K562 (cell line): ENCODE measurements at regions not wholly inside any gene's neighbourhood (a gene's known extent, or its start where the extent isn't known, plus 50 kb on each side); places are given as distances from the start of the nearest gene placed in this dataset.

Experiments
- BRD9 ChIP-seq: fragments of 450-650 bp; IDR thresholded peaks from 2 replicates; pipeline ENCODE4 v1.6.1; 2018; ENCODE audit warnings: low read depth; ENCODE audit not compliant: partially characterized antibody
- CHD1 ChIP-seq: fragments of 200-600 bp; sonication (generic); IDR thresholded peaks from one replicate; pipeline ENCODE4 v1.6.1; 2012; ENCODE audit warnings: mild to moderate bottlenecking, moderate library complexity, low read length, inconsistent platforms
- FOXA1 ChIP-seq: fragments of 450-650 bp; IDR thresholded peaks from 2 replicates; pipeline ENCODE4 v1.6.1; 2016; ENCODE audit warnings: mild to moderate bottlenecking, borderline replicate concordance
- MGA ChIP-seq: fragments of 450-650 bp; IDR thresholded peaks from 2 replicates; pipeline ENCODE4 v1.6.1; 2016; ENCODE audit warnings: mild to moderate bottlenecking, moderate library complexity
- PURB ChIP-seq: sonication (generic); formaldehyde crosslinking; IDR thresholded peaks from 2 replicates; pipeline ENCODE4 v1.9.0; 2021; ENCODE audit warnings: low read depth, mild to moderate bottlenecking, missing genetic modification reagents
- TCF7 ChIP-seq: sonication (generic); IDR thresholded peaks from 2 replicates; pipeline ENCODE4 v1.6.1; 2016; ENCODE audit warnings: antibody characterized with exemption, borderline replicate concordance
- ZBTB17 ChIP-seq: fragments of 450-650 bp; formaldehyde crosslinking; IDR thresholded peaks from 2 replicates; pipeline ENCODE4 v1.4.0; 2020; ENCODE audit warnings: mild to moderate bottlenecking
- ZBTB7A ChIP-seq: IDR thresholded peaks from 2 replicates; pipeline ENCODE4 v1.6.1; 2011; ENCODE audit warnings: low read depth, mild to moderate bottlenecking, low read length, moderate library complexity, borderline replicate concordance; ENCODE audit not compliant: control insufficient read depth
- ZNF282 ChIP-seq: sonication (generic); formaldehyde crosslinking; IDR thresholded peaks from 2 replicates; pipeline ENCODE4 v1.8.1; 2023; ENCODE audit warnings: missing genetic modification reagents
- ZNF655 ChIP-seq: fragments of 250-450 bp; sonication (Bioruptor Pico); IDR thresholded peaks from 2 replicates; pipeline ENCODE4 v1.5.0; 2021
- TF ChIP-seq, protein P1 (sequence below): fragments of 250-450 bp; sonication (Bioruptor Pico); IDR thresholded peaks from 2 replicates; pipeline ENCODE4 v1.8.0; 2022; ENCODE audit warnings: inconsistent platforms, mild to moderate bottlenecking, moderate library complexity, borderline replicate concordance

- TF ChIP-seq MGA = no peak
- no peak for TF ChIP-seq PURB
- TF ChIP-seq TCF7 = no peak
- no peak for TF ChIP-seq CHD1
- TF ChIP-seq, protein P1, sequence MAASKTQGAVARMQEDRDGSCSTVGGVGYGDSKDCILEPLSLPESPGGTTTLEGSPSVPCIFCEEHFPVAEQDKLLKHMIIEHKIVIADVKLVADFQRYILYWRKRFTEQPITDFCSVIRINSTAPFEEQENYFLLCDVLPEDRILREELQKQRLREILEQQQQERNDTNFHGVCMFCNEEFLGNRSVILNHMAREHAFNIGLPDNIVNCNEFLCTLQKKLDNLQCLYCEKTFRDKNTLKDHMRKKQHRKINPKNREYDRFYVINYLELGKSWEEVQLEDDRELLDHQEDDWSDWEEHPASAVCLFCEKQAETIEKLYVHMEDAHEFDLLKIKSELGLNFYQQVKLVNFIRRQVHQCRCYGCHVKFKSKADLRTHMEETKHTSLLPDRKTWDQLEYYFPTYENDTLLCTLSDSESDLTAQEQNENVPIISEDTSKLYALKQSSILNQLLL (CRISPR knock-in tag) = no peak
- TF ChIP-seq BRD9 = no peak
- TF ChIP-seq ZBTB7A = no peak
- no peak for TF ChIP-seq ZNF655 (CRISPR knock-in tag)
- TF ChIP-seq ZBTB17 (CRISPR knock-in tag) = peak; percentile 42; the same call in 1 of the 2 replicates
- no peak for TF ChIP-seq FOXA1
- TF ChIP-seq ZNF282 = no peak
Observed at GRCh38 chr3:15875016-15875689, 77.4 kb upstream of the ANKRD28 start (continued).
